ENCODE measurements at regions not wholly inside any gene's neighbourhood (a gene's known extent, or its start where the extent isn't known, plus 50 kb on each side); places are given as distances from the start of the nearest gene placed in this dataset.

- TF ChIP-seq CTCF (IDR thresholded peaks at IDR 0.05) (no peak), POLR2A (IDR thresholded peaks at IDR 0.05) (no peak)
- DNase-seq (no peak), ATAC-seq (no peak)
- no peaks in the 10 kb centered on the region for H3K36me3 ChIP-seq
- H3K27me3 ChIP-seq, result no peaks in the 10 kb centered on the region
- H3K9me3 ChIP-seq, result peaks cover 0 to 3% (median 0%) of the 10 kb centered on the region in 12 donors
- no peaks in the 10 kb centered on the region for H3K4me1 ChIP-seq
- H3K4me3 ChIP-seq, result no peak overlapping the region
- WGBS, 4 donors, result 91 to 98% (median 96%) methylated on average over 8 of the region's 8 CpGs
- intact Hi-C loops (cut with DNase I), result no loop called here
- no peak overlapping the region for H3K27ac ChIP-seq
Measured at GRCh38 chr18:77984833-77985232, 735.2 kb downstream of the GALR1 start.

- ATAC-seq, result no peak
- TF ChIP-seq CTCF (IDR thresholded peaks at IDR 0.05), result no peak
- TF ChIP-seq POLR2A (IDR thresholded peaks at IDR 0.05), result no peak
- H3K9me3 ChIP-seq, result peaks cover 0 to 3% (median 0%) of the 10 kb centered on the region in 12 donors
- no peak overlapping the region for H3K27ac ChIP-seq
- H3K36me3 ChIP-seq, result no peaks in the 10 kb centered on the region
- intact Hi-C loops (cut with DNase I), result no loop called here
- H3K4me3 ChIP-seq, result no peak overlapping the region
- peaks cover 0 to 5% (median 0%) of the 10 kb centered on the region in 9 donors for H3K27me3 ChIP-seq
- DNase-seq, result no peak
- no peaks in the 10 kb centered on the region for H3K4me1 ChIP-seq
- WGBS, 4 donors, result 63 to 81% (median 76%) methylated on average over 14 of the region's 14 CpGs
Measured at GRCh38 chr18:77985526-77986281, 736.1 kb downstream of the GALR1 start.

GRCh38 chr18:77990131-77990530 is 740.5 kb downstream of the GALR1 start:
- WGBS, 4 donors, result 82 to 87% (median 84%) methylated on average over 12 of the region's 12 CpGs
- H3K27ac ChIP-seq, result no peak overlapping the region
- H3K4me3 ChIP-seq, result no peak overlapping the region
- intact Hi-C loops (cut with DNase I), result no loop called here
- H3K9me3 ChIP-seq, result no peaks in the 10 kb centered on the region
- TF ChIP-seq CTCF (IDR thresholded peaks at IDR 0.05) (no peak), POLR2A (IDR thresholded peaks at IDR 0.05) (no peak)
- no peaks in the 10 kb centered on the region for H3K4me1 ChIP-seq
- no peaks in the 10 kb centered on the region for H3K36me3 ChIP-seq
- peaks cover 0 to 5% (median 0%) of the 10 kb centered on the region in 9 donors for H3K27me3 ChIP-seq
- DNase-seq, result no peak
- ATAC-seq, result no peak

GRCh38 chr18:77990901-77991300 is 741.3 kb downstream of the GALR1 start:
- DNase-seq (no peak), ATAC-seq (no peak)
- TF ChIP-seq CTCF (IDR thresholded peaks at IDR 0.05), result no peak
- no peak for TF ChIP-seq POLR2A (IDR thresholded peaks at IDR 0.05)
- Histone ChIP-seq H3K27ac (no peak overlapping the region), H3K4me1 (no peaks in the 10 kb centered on the region), H3K4me3 (no peak overlapping the region), H3K36me3 (no peaks in the 10 kb centered on the region), H3K9me3 (no peaks in the 10 kb centered on the region), H3K27me3 (peaks cover 0 to 5% (median 0%) of the 10 kb centered on the region in 9 donors)
- intact Hi-C loops (cut with DNase I), result no loop called here
- 86 to 93% (median 91%) methylated on average over 13 of the region's 13 CpGs for WGBS, 4 donors

Measured in heart left ventricle (tissue), 16 donors.